ENCODE measurements at regions not wholly inside any gene's neighbourhood (a gene's known extent, or its start where the extent isn't known, plus 50 kb on each side); places are given as distances from the start of the nearest gene placed in this dataset.

GRCh38 chr20:52904837-52905236 lies 67.3 kb upstream of the TSHZ2 start:
- peaks cover 12% of the 10 kb centered on the region for H3K4me1 Mint-ChIP-seq
- Histone ChIP-seq H3K36me3 (no peaks in the 10 kb centered on the region), H3K4me2 (no peak overlapping the region), H3F3A (ENCODE audit: low read depth) (no peaks in the 10 kb centered on the region), H4K20me1 (ENCODE audit: low read depth) (no peaks in the 10 kb centered on the region), H3K79me2 (ENCODE audit: low read depth) (no peaks in the 10 kb centered on the region), H2AFZ (replicated peaks) (no peak overlapping the region), H3K4me1 (peaks cover 6% of the 10 kb centered on the region), H3K27me3 (no peaks in the 10 kb centered on the region), H3K9me3 (ENCODE audit: low read depth) (no peaks in the 10 kb centered on the region), H3K9ac (no peak overlapping the region), H3K27ac (no peak overlapping the region), H3K4me3 (no peak overlapping the region)
- H3K4me3 Mint-ChIP-seq, result no peak overlapping the region
- H3K27ac Mint-ChIP-seq, result no peak overlapping the region
- peaks cover 5% of the 10 kb centered on the region for H3K27me3 Mint-ChIP-seq (ENCODE audit: insufficient read depth, low read depth)
- no peaks in the 10 kb centered on the region for H3K36me3 Mint-ChIP-seq
- TF ChIP-seq CTCF (IDR thresholded peaks at IDR 0.05), result no peak
- no peak for TF ChIP-seq EZH2phosphoT487 (IDR thresholded peaks at IDR 0.05)
- no peak for TF ChIP-seq EZH2 (IDR thresholded peaks at IDR 0.05)
- H3K9me3 Mint-ChIP-seq, result no peaks in the 10 kb centered on the region
- DNase-seq (ENCODE audit: low spot score), result no peak

GRCh38 chr20:52899041-52899608 lies 73.0 kb upstream of the TSHZ2 start:
- peaks cover 3% of the 10 kb centered on the region for H3K36me3 ChIP-seq
- peaks cover 12% of the 10 kb centered on the region for H3K4me1 ChIP-seq
- no peak overlapping the region for H3K9ac ChIP-seq
- DNase-seq (ENCODE audit: low spot score), result no peak
- Mint-ChIP-seq H3K27me3 (ENCODE audit: insufficient read depth, low read depth) (no peaks in the 10 kb centered on the region), H3K27ac (no peak overlapping the region), H3K9me3 (no peaks in the 10 kb centered on the region), H3K36me3 (no peaks in the 10 kb centered on the region), H3K4me3 (no peak overlapping the region), H3K4me1 (peaks cover 14% of the 10 kb centered on the region)
- TF ChIP-seq EZH2phosphoT487 (IDR thresholded peaks at IDR 0.05), result no peak
- TF ChIP-seq EZH2 (IDR thresholded peaks at IDR 0.05), result no peak
- TF ChIP-seq CTCF (IDR thresholded peaks at IDR 0.05), result no peak
- H3K4me2 ChIP-seq, result no peak overlapping the region
- no peak overlapping the region for H3K27ac ChIP-seq
- H3K4me3 ChIP-seq, result no peak overlapping the region
- H3K9me3 ChIP-seq (ENCODE audit: low read depth), result no peaks in the 10 kb centered on the region
- no peak overlapping the region for H2AFZ ChIP-seq (replicated peaks)
- H3K79me2 ChIP-seq (ENCODE audit: low read depth), result no peaks in the 10 kb centered on the region
- H4K20me1 ChIP-seq (ENCODE audit: low read depth), result no peaks in the 10 kb centered on the region
- H3K27me3 ChIP-seq, result no peaks in the 10 kb centered on the region
- H3F3A ChIP-seq (ENCODE audit: low read depth), result no peaks in the 10 kb centered on the region

GRCh38 chr20:52896348-52896747 lies 75.8 kb upstream of the TSHZ2 start:
- Mint-ChIP-seq H3K36me3 (no peaks in the 10 kb centered on the region), H3K4me3 (no peak overlapping the region), H3K9me3 (no peaks in the 10 kb centered on the region), H3K27ac (no peak overlapping the region), H3K27me3 (ENCODE audit: insufficient read depth, low read depth) (no peaks in the 10 kb centered on the region), H3K4me1 (peaks cover 13% of the 10 kb centered on the region)
- Histone ChIP-seq H3K27ac (no peak overlapping the region), H4K20me1 (ENCODE audit: low read depth) (no peaks in the 10 kb centered on the region), H3F3A (ENCODE audit: low read depth) (no peaks in the 10 kb centered on the region), H3K79me2 (ENCODE audit: low read depth) (no peaks in the 10 kb centered on the region), H3K4me3 (no peak overlapping the region), H3K4me1 (peaks cover 12% of the 10 kb centered on the region), H3K9ac (no peak overlapping the region), H2AFZ (replicated peaks) (no peak overlapping the region), H3K4me2 (no peak overlapping the region), H3K27me3 (no peaks in the 10 kb centered on the region), H3K36me3 (peaks cover 3% of the 10 kb centered on the region), H3K9me3 (ENCODE audit: low read depth) (no peaks in the 10 kb centered on the region)
- TF ChIP-seq EZH2phosphoT487 (IDR thresholded peaks at IDR 0.05) (no peak), CTCF (IDR thresholded peaks at IDR 0.05) (no peak), EZH2 (IDR thresholded peaks at IDR 0.05) (no peak)
- no peak for DNase-seq (ENCODE audit: low spot score)
